CD4-positive, alpha-beta T cell treated with Interleukin-17A for 1 hour (primary cell): ENCODE measurements at regions not wholly inside any gene's neighbourhood (a gene's known extent, or its start where the extent isn't known, plus 50 kb on each side); places are given as distances from the start of the nearest gene placed in this dataset.
A peak's percentile ranks its signal among the peaks of the same experiment; 100 is the strongest.

ENCODE experiments used
- DNase-seq: peaks from one replicate; pipeline ENCODE4 v3.0.0-alpha.2; 2020

DNA sequence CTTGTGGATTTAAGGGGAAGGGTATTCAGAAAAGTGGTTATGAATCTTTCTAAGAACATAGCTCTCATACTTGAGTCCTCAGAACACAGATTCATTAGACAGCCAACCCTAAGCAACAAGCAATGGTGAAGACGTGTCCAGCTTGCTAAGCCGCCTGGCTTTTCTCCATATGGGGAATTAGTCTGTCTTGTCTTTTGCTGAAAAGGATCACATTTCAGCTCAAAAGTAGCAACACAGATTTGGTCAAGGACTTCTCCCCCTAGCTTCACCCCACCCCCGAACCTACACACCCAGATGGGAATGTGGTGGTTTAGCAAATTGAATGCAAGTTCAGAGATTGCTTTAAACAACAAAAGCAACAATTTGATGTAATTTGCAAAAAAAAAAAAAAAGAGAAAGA lies 103.3 kb upstream of the RASGEF1B start:
- DNase-seq, result no peak

DNA sequence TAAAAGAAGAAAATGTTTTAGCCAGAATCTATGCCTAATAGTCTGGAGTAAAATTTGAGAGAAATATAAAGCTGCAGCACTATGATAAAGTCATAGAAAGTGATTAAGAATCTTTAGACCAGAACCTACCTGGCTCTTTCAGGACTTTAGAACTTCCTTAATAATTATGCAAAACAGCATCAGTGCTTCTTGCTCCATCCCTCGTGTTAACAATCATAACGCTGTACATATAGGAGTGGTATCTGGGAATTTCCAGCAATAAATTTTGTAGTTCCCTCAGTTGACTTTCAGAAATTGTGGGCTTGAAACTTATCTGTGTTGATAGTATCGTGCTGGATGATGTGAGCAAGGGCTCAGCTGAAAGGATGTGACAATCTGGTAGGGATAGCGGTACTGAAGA lies 102.1 kb upstream of the RASGEF1B start:
- DNase-seq, result no peak

DNA sequence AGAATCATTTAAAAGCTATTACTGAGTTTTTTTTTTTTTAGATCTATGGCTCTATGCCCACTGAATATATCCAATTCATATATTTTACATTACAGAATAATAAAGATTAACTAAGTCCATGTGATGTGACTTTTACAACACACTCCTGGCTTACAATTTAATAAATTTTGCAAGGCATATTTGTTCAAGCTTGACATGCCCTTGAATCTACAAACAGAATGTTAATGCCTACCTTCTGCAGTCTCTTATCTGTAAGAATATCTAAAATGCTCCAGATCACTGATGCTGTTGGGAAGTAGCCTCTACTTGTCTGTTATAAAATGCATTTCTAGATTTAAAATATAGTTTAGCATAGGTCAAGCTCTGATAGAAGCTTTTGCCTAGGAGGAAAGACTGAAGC lies 100.7 kb upstream of the RASGEF1B start:
- DNase-seq, result no peak

DNA sequence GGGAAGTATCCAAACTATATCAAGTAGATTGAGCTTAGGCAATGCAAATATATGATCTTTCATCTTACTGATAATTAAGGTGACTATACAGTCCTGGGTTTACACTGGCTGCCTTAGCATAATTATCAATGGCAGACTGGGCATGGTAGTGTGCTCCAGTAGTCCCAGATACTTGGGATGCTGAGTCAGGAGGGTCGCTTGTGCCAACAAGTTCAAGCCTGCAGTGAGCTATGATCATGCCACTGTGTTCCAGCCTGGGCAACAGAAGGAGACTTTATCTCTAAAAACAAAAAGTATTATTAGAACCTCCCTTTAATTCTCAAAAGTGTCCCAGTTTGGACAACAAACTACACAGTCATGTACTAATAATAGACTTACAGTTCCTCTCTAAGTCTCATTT lies 99.4 kb upstream of the RASGEF1B start:
- DNase-seq, result no peak

DNA sequence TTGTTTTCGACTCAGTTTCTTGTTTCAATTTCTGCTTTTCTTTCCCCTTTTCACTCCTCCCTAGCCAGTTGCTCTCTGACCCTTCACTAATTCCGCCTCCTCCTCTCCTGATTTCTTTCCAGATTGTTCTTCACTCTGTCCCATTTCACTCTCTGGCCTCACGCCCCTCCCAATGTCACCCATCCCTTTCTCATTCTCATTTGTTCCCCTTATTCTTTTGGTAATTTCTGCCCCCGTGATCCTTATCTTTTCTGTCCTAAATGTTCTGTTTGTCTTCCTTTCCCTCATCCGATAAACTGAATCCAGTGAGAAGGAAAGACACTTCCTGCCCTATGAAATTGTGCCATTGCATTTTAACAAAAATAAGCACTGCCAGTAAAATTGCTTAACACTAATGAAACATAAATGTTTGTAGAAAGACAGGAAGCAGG lies 94.5 kb upstream of the RASGEF1B start:
- DNase-seq, result no peak

DNA sequence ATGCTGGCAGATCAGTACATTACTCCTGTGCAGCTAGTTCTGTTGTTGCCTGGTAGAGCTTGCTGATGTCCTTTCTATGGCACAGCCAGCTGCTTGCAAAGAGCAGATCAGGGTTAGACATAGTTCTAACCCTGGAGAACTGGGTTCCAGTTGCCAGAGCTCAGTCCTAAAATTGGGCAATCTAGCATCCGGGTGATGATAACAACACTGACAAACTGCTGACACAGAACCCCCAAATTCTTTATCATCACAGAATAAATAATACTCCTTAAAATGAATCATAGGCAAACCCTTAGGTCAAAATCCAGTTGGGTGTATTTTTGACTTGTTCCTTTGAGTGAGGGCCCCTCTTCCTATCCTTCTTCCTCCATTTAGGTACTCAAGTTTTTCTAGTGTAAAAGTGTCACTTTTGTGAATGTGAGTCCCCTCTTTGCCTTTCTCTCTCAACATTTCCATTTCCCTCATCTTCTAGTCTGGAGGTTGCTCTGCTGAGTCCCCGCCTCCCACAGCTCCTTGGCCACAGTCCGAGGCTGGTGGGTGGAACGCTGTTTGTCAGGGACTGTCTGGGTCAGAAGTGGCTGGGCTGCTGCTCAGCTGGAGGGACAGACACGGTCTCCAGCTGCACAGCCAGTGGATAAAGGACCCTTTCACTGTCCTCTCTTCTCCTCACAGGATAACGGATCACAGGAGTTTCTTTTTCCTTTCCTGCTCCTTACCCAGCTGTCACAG lies 93.6 kb upstream of the RASGEF1B start:
- no peak for DNase-seq

DNA sequence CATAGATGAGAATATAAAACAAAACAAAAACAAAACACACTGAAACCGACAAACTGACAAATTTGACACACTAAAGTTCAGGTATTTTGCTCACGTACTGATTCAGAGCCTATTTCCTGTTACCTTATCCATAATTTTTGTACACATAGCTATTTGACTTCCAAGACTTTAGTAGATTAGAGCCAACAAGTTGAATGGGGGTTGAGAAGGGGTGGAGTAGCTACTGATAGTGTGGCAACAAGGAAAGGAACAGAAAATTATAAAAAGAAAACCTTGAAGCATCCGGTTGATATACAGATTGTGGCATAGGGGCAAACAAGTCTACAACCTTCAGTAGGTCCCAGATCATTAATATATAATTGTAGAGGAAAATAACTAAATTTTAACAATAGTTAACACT lies 92.3 kb upstream of the RASGEF1B start:
- DNase-seq, result no peak

DNA sequence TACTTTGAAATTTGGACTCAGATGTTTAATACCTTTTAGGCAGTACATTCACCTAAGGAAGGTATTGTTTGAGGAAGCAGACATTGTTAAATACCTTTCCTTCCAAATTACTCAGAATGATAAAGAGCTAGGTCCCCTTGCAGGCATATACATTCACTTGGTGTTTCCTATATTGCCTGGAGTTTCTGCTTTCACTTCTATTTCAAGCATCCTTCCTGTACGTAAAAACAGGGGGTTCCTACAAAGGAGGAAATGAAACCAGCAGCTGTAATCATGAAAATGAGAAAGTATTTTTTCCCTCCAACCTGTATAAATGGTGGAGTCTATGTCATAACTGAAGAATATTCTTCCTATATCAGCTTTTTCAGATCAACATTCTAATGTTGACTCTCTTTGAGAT lies 90.4 kb upstream of the RASGEF1B start:
- DNase-seq, result peak; percentile 57

DNA sequence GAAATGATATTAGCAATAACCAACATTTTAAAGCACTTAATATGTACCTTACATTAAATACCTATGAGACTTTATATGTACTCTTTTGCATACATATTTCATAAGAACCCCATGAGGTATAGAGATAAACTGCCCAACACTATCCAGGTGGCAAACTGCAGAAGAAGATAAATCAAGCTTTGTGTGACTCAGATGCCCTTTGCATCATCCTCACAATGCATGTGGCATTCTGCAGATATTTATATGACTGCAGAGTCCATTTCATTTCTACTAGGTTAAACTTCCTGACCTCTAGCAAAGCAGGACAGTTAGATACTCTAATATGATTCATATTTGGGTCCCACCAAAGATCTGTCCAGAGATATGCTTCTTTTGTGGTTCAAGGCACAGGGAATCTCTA lies 85.6 kb upstream of the RASGEF1B start:
- no peak for DNase-seq

DNA sequence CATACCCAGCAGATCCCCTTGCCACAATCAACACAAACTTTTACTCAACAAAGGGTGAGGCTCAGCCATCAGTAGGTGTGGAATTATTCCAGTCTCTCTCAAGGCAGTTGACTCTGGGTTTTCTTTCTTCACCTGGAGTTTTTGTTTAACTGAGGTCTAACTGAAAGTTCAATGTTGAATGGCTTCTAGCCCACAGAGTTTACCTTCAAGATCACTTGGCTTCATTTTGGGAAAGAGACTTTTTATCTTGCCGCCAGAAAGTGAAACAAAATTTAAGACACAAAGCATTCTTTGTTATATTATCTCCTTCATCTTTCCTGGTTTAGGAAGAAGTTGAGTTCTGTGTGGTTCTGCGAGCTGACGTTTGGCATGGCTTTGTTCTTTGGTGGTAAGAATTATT lies 83.8 kb upstream of the RASGEF1B start:
- no peak for DNase-seq

DNA sequence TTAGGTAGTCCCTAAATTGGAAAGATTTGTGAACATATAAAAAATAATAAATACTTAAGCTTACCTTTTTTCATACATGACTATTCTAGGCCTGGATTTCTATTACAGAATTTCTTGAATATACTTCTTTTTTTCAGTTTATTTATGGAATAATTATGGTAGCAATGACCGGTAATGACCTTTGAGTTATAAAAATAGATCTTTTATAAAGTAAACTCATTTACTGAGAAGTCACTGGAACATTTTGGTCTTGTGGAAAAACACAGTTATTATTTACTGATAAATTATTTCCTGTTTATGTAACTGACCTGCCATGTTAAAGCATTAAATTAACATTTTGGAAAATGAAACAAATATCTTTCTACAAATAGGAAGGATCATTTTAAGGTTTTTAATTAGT lies 80.4 kb upstream of the RASGEF1B start:
- DNase-seq, result no peak

DNA sequence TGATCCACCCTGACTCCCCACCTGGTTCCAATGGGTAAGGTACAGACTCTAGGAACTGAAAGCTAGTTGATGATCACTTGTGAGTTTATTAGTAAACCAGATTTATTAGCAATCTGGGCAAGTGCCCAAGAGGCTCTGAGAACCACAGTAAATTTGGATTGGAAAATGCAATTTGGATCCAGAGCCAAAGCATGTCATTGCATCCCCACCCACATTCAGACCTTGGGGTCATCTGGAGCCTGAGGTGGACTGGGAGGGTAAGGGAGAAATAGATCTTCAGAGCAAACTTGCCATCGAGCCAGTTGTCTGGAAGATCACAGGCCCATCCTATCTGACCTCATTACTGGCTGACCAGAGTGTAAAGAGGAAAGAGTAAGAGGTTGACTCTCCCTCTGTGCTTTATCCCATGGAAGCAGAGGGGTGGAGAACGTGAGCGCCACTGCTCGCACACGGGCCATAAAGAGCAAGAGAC lies 78.7 kb upstream of the RASGEF1B start:
- no peak for DNase-seq

DNA sequence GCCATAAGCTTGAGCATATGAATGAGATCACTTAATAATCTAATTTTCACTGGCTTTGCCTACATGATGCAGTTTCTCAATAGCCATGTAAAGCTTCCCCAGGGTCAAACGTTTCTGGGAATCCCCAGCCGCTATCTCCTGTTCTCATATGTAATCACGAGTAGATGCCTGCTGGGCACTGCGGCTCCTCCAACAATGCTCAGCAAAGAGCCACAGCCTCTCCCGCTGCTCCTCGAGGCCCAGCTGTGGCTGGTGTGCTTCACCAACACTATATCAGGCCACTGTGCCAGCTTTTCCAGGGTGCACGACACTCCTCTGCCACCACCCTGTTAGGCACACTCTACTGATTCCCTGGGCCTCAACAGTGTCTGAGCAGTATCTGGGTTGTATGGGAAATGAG lies 78.3 kb upstream of the RASGEF1B start:
- DNase-seq, result no peak

DNA sequence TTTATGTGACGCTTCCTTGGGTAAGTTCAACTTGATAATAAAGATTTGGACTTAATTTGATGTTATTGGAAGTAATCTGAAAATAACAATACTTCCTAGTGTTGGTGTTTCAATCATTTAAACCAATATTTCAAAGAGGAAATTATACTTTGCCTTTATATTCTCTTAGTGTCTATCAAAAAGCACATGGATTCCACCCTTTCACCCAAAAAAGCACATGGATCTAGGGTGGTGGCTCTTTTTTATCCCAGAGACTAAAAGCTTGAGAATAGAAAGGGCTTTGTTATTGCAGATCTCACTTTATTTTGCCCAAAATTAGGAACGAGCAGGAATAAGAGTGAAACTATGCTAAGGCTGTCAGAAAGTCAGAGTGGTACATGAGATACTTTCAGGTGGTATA lies 75.1 kb upstream of the RASGEF1B start:
- no peak for DNase-seq

DNA sequence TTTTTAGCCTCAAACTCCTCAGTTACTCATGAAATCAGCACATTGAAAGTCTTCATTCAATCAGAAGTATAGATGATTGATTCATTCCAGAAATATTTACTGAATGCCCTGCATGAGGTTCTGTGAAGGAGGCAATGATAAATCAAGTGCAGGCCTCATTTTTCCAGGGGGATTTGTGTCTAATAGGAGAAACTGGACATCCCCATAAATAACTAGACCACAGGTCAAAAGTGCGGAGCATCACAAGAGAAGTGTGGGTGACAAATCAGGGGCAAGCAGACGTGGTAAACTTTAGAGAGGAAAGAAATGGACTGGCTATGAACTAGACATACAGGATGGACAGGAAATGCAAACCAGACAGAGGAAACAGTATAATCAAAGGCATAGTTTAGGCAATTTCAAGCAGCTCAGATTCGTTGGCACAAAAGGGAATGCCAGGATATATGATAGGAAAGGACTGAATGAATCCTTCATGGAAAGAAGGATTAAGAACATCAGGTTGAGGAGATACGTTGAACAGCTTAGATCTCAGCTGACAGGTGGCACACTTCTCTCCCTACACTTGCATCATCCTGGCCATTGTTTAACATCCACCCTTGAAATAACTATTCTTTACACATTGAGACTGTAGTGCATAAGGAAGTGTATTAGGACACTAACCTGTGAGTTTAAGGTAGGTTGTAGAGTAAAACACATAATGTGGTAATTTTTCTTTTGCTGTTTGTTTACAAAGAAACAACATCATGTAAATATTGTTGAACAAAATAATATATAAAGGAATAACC lies 69.6 kb upstream of the RASGEF1B start:
- DNase-seq, result no peak

DNA sequence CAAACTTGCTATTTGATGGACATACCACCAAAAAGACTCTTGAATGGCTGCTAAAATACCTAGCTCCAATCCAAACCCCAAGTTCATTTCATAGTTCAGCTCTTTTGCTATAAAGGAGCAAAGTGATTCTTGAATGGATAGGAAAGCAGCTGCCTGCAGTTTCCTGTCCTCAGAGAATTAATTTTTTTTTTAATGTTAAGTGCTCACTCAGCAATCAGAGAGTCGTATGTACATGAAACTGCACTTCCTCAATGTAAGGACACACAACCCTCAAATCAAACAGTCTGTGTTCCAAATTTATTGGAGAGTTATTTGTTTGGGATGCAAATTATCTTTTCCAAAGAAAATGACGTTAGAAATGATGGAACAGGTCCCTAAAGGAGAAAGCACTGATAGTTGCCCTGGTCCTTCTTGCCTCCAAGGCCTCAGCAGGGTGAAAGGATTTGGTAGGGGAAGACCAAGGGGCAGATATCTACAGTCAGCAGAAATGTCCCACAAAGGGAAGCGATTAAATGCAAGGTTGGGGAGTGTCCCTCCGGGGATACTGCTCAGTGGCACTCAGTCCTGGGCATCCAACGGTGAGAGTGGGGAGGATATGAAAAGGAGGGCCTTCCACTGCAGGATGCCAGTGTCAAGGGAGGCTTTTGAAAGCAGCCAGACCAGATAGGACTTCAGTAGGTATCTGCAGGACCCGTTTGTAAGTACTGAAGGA lies 67.2 kb upstream of the RASGEF1B start:
- no peak for DNase-seq

DNA sequence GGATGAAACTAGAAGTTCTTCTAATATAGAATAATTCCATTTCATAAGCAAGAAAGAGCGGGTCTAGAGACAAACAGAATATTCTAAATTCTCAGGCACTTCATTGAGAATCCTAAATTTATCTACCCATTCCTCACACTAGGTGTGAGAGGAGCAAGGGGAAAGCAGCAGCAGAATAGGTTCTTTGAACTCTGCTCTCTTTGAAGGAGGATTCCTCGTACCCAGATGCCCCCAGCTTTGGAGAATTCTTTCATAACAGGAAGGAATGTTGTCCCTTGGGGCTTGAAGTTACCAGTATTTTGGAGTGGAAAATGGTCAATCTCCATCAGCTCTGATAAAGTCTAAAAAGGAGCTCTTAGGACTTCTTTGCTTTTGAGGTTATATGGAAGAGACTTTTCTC lies 59.7 kb upstream of the RASGEF1B start:
- DNase-seq, result no peak

DNA sequence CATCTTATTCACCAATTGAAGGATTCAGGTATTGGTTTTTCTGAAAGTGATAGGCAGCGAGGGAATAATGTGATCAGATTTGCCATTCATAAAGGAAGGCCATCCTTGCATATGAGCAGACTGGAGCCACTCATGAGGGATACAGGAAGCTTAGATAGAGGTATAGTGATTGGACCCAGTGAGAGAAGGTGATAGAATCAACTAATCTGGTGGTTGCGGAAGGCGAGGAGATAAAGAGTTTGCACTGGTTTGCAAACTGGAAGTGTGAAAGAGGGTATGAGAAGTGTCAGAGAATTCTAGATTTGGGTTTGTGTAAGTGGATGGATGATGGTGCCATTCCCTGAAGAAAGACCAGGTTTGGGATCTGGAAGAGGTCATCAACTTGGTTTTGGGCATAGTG lies 57.3 kb upstream of the RASGEF1B start:
- no peak for DNase-seq

DNA sequence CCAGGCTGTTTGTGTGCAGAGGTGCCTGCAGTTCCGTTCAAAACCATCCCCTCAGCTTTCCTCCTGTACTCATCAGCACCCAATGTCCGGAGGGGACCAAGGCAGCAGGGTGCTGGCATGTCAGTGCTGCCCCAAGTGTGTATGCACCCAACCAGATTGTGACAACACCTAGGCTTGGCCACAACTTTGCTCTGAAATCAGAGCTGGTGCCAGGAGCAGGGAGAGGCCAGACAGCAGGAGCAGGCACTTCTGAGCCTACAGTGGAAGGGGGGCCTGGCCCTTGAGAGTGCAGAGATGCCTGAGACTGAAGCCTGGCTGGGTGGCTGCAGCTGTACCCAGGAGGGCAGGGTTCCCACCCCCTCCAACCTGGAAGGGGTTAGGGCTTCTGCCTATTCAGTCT lies 56.5 kb upstream of the RASGEF1B start:
- no peak for DNase-seq

DNA sequence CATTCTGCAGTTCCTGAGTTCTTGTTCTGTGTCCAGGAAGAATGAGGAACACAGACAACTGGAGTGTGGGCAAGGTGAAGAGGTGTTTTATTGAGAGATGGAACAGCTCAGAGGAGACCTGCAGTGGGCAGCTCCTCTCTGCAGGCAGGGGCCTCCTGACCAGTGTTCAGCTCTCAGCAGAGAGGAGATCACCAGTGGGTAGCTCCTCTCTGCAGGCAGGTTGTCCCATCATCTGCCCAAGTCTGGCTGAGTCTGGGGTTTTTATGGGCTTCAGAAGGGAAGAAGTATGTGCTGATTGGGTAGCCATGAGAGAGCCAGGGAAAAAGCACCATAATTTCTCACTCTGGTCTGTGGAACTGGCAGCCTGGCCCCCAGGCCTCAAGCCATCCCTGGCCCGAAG lies 56.0 kb upstream of the RASGEF1B start:
- no peak for DNase-seq

DNA sequence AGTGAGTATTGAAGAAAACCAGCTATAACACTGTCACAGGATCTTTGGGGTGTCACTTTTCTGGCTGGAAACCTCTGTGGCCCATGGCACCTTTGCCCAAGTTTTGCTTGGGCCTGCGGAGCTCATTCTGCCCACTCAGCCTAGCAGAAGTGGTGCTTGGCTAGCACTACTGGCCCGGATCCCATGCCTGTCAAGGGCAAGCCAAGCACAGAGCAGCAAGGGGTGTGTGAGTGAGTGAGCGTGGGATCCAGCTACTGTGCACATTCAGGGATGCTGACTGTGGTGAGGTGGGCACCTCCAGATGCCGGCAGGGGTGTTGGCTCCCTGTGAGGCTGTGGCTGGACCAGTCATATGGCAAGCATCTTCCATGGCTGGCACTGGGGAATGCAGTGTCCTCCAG lies 55.4 kb upstream of the RASGEF1B start:
- no peak for DNase-seq

DNA sequence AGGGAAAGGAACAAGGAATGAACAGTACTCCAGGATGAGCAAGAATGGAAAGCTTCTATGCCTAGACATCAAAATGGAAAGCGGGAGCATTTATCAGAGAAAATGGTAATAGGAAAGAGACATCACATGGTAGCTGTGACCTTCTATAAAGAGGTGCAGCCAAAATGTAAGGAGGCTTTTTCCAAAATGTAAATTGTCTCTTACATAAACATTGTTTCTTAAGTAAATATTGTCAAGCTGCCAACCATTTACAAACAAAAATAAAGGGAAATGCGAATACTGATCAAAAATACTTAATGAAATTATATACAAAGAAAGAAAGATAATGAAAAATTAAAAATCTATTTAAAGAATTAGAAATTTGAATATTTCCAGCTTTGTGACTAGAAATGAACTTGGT lies 55.0 kb upstream of the RASGEF1B start:
- DNase-seq, result no peak

DNA sequence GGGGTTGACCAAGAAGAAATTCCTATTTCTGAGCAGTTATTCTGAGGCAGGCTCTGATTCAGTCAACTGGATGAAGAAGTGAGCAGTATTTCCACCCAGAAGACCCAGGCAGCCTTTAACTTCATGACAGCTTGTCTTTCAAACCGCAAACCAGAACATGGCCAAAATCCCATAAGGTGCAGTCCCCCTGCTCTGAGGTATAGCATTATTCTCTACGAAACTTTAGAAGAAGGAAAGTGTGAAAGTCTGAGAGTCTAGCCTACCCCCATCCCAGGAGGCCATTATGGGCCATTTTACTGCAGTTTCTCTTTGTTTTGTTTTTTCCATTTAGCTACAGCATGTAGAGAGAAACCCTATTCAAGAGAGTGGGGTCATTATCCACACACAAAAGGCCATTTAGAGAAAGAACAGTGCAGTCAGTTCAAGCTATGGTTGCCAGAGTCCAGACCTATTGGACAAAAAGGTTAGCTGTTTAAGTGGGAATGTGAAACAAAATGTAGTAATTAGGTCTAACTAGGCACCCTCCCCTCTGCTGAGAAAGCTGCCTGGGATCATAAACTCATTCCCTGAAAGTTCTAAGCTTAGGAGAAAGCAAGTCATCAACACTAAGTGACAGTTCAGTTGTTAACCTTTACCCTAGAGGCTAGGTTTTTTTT lies 52.1 kb upstream of the RASGEF1B start:
- no peak for DNase-seq
